HT1080 (cell line): ENCODE measurements at regions not wholly inside any gene's neighbourhood (a gene's known extent, or its start where the extent isn't known, plus 50 kb on each side); places are given as distances from the start of the nearest gene placed in this dataset.
"Not testable (repeated sequence)": the region's sequence is repeated elsewhere in the genome, so short reads cannot be mapped to it uniquely, and the experiment has no call there.

ENCODE experiments used
- DNase-seq: peaks from one replicate; pipeline ENCODE4 v3.0.0-alpha.2; 2015; ENCODE audit warnings: low read depth

DNA sequence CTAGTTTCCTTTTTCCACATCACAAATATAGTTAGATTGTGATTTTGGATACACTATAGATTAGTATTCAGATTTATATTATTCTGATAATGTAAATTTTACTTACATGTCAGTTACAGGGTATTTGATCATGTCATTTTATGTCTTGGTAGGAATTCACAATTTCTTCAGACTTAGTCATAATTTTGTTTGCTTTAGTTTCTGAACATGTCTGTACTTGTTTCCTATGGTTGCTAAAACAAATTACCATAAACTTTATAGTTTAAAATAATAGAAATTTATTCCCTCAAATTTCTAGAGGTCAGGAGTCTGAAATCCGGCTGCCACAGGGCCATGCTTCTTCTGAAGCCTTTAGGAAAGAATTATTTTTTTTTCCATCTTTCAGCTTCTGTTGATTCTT is 1817.2 kb upstream of the CDH9 start:
- DNase-seq: no peak

DNA sequence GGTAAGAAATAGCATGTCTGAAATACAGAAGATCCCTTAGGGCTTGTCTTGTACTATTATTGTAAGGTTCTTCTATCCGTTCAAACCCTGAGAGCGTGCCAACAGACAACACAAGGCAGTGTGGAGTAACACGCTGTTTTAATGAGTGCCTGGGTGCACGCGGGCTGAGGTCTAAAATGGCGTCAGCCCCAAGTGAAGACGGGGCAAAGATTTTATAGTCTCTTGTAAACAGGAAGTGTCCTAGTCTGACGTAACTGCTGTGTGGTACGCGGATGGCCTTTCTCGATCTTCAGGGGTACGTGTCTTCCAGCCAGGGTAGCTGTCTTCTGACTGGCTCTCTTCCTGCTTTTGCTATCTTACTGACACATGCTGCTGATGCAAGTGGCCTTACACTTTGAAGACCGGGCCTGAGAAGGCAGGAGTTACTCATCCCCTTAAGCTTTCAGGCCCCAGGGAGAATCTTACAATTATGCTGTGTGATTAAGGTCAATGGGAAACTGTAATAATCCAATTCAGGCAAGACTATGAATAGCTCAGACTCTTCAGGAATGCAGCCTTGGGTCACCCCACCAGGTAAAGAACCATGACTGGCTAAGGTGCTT is 1812.0 kb upstream of the CDH9 start:
- DNase-seq: peak; percentile 63

DNA sequence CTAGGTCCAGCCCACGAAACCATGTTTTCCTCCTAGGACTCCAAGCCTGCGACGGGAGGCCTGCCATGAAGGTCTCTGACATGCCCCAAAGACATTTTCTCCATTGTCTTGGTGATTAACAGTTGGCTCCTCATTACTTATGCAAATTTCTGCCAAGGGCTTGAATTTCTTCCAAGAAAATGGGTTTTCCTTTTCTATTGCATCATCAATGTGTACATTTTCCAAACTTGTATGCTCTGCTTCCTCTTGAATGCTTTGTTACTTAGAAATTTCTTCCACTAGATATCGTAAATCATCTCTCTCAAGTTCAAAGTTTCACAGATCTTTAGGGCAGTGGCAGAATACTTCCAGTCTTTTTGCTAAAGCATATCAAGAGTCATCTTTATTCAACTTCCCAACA is 1792.7 kb upstream of the CDH9 start:
- DNase-seq: no peak

DNA sequence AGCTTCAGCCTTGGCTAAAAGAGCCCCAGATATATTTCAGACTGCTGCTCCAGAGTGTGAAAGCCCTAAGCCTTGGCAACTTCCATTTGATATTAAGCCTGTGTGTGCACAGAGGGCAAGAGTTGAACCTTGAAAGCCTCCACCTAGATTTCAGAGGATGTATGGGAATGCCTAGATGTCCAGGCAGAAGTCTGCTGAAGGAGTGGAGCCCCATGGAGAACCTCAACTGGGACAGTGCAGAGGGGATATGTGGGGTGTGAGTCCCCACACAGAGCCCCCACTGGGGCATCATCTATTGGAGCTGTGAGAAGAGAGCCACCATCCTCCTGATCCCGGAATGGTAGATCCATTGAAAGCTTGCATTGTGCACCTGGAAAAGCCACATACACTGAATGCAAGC is 1784.8 kb upstream of the CDH9 start:
- no peak for DNase-seq

DNA sequence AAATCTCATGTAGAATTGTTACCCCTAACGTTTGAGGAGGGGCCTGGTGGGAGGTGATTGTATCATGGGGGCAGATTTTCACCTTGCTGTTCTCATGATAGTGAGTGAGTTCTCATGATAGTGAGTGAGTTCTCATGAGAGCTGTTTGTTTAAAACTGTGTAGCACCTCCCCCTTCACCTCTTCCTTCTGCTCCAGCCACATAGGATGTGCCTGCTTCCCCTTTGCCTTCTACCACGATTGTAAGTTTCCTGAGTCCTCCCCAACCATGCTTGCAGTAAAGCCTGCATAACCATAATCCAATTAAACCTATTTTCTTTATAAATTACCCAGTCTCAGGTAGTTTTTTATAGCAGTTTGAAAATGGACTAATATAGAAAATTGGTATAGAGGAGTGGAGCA is 1783.7 kb upstream of the CDH9 start:
- no peak for DNase-seq

DNA sequence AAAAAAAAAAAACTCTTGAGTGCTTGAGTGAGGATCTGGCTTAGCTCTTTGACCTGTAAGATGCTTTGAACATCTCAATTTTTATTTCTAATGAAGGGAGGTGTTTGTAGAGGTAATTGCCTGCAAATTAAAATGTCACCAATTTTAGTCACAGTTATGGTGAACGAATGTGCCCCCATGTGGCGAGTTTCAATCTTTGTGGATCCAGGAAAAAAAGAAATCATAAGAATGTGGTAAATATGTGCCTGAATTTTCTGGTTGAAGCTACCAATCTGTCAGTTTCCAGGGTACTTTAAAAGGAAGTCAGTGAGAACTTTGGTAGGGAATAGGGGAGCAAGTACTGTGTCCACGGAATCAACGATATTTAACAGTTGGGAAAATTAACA is 1772.4 kb upstream of the CDH9 start:
- peak; percentile 18 for DNase-seq

DNA sequence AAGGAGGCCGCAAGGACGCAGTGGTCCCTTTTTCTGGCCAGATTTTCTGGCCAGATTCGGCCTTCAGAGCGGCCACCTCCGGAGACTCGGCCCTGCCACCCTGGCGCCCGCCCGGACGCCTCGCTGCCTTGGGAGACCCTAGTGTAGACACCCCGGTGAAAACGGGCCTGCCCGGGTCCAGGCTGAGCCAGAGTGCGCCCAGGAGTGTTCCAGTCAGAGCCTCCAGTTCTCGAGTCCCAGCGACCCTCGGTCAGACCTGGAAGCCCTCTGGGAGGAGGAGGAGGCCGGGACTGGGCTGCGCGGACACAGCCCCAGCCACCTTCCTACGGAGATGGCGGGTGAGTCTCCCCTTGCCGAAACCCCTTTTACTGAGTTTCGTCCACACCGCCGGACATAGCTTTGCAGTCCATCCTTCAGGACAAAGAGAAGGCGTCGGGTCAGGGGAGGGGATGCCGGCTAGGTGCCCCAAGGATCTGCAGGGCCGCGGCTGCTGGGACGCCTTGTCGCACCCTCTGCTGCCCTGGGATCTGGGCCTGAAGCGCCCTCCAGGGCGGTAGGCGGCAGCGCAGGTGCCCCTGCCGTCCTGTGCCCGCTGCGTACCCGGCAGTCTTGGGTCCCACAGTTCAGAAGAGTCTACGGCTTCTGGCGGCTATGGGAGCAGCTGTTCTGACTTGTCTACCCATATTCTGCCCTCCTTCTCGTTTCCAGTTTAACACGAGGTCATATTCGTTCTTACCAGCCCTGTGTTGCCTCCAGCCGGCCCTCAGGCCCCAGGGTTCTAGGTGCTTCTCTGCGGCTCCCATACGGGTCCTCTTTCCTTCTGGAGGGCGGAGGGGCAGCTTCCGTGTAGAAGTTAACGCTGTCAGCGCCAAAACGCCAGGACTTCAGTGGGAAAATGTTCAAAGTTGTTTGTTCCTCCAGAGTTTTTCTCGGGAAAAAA is 1771.7 kb upstream of the CDH9 start:
- no peak for DNase-seq

DNA sequence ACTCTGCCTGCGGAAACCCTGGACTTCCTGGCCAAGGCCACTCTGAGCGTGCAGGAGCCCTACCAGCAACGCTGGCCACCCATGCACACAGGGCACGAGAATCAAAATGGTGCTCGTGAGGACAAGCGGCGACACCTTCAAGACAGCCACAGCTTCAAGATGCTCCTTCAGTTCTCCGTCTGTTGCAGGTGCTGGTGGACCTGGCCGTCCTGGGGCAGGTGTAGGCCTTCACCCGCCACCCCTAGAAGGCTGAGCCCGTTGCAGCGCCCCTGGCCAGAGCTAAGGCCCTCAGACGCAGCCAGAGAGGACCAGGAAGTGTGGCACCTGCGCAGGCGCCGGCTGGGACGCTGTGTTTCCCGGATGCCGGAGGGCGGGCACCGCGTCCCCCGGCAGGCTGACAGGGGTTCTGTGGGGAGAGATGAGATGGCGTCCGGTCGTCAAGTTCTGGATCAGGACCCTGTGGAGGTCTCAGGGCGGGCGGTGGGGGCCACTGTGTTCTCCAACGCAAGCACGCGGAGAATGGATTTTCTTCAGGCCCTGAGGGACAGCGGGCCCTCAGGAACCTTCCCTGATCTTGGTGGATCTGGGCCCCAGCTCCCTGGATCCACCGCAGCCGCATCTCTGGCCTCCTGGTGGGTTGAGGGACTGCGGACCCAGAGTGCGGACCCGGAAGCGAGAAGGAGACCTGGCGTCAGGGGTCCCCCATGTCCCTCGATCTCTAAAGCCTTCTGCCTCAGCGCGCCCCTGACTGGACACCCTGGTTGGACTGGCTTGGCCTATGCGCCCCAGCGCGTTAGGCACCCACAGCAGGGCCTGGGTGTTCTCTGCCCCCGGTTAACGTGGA is 1770.8 kb upstream of the CDH9 start:
- DNase-seq: no peak

DNA sequence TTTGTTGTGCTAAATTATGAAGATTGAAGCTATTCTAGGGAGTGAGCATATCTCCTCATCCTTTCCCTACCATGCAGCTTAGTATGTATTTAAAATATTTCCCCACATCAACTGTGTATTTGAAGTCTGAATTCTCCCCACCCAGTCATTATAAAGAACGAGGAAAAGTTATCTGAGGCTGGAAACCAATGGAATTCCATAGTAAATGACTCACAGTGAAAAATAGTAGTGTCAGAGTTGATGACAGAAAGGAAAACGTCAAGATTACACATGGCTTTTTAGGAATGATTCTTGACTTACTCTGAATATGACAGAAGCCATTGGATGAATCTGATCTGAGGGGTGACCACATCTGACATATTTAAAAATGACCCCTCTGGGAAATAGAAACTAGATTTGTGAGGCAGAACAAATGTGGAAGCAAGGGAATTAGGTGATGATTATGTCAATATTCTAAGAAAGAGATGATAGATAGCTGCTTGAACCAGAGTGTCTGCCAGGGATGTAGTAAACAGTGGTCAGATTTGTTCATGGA is 1768.9 kb upstream of the CDH9 start:
- peak; percentile 75 for DNase-seq

DNA sequence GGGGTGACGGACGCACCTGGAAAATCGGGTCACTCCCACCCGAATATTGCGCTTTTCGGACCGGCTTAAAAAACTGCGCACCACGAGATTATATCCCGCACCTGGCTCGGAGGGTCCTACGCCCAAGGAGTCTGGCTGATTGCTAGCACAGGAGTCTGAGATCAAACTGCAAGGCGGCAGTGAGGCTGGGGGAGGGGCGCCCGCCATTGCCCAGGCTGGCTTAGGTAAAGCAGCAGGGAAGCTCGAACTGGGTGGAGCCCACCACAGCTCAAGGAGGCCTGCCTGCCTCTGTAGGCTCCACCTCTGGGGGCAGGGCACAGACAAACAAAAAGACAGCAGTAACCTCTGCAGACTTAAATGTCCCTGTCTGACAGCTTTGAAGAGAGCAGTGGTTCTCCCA is 1760.6 kb upstream of the CDH9 start:
- not testable (repeated sequence) for DNase-seq

DNA sequence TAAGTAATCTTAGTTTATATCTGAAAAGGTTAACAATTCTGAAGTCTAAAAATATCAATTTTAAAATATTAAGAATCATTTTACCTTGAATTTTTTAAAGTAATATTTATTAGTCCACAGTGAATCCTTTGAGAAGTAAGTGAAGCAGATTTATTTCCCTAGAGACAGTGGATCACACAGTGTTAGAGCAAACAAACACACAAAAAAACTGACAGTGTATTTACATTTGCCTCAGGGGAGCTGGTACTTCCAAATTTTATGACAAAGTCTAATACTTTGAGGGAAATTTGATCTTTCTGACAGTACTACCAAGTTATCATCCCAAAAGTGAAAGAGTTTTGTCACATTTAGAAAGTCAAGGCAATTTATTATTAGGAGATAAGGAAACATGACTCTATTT is 1750.6 kb upstream of the CDH9 start:
- no peak for DNase-seq

DNA sequence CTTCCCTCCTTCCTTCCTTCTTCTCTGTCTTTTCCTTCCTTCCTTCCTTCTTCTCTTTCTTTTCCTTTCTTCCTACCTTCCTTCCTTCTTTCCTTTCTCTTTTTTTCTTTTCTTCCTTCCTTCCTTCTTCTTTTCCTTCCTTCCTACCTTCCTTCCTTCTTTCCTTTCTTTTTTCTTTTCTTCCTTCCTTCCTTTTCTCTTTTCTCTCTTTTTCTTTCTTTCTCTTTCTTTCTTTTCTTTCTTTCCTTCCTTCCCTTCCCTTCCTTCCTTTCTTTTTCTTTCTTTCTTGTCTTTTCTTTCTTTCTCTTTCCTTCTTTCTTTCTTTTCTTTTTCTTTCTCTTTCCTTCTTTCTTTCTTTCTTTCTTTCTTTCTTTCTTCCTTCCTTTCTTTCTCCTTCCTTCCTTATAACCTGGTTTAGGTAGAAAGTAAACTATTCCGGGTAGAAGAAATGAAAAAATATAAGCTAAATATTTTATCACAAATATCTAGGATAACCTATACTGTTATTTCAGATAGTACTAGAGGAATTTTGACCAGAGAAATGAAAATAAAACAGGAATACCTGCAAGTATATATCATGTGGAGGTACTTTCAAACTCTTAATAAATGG is 1741.8 kb upstream of the CDH9 start:
- DNase-seq: no peak

DNA sequence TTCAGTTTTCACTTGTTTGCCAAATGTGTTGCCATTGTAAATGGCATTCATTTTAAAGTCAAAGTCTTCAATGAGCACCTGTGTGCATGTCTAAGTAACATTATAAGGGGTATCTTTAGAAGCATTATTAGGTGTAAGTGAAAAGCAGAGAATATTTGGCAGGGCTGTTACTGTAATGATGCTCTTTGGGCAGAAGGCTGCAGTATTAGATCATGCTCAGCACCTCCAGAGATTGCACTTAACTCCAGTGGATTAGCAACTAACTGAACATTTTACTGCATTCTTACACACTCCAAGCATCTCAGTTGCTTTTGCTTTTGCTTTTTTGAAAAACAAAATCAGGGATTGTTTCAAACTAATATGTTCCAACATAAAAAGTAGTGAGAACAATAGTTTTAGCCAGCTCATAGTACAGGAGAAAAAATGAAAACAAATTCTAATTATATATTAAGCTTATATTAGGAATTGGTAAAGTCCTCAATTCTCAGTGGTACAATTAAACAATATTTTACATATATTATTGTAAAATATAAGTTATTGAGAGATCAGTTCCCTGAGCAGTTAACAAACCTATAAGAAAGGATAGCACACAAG is 1740.9 kb upstream of the CDH9 start:
- DNase-seq: peak; percentile 27

DNA sequence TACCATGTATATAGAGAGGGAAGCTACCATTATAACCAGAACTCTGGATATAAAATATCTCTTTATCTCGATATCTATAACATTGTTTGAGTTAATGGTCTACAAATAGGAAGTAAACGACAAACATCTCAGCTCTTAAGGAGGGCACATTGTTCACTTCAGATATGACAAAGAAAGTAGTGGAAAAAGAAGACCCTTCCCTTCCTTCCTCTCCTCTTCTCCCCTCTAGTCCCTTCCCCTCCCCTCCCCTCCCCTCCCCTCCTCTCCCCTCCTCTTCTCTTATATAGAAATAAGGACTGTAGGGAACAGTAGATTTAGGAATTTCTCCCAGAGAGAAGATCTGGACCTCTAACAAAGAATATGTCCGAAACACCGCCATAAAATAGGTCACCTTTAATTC is 1731.9 kb upstream of the CDH9 start:
- DNase-seq: no peak

DNA sequence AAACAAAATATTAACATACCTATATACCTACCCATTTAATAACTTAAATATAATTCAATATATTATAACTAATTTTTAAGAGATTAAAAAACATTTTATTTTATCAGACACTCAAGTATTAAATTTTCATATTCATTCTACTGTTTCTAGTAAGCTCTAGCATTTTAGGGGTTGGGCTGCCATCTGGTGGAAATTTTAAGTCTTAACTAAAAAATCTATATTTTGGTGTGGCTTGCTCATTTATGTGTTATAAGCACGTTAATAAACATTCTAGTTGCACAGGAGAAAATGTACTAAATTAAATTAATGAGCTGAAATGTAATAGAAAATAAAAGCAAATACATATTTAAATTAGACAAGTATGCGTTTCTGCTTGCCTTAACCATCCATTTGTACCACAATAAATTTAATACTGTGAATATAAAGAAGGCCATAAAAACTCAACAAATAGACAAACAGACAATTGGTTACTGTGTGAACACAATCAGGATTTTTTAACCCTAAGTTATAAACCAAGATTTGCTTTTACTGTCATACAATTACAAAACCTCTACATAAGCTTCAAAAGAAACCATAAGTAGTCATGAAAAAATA is 1728.3 kb upstream of the CDH9 start:
- no peak for DNase-seq

DNA sequence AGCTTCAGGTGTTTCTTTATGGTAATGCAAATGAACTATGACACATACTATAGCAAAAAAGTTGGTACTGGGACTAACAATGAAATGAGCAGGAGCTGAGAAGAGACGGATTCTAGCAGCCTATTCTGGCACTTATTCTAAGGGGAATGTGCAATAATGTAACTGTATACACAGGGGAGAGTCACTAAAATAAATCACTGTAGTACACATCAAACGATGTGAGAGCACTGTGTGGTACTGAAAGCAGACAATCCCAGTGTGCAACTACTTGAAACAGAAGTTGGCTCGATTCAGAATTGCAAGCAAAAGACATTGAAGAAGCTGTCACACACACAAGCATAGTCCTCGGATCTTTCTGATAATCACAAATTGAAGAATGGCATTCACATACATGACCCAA is 1713.0 kb upstream of the CDH9 start:
- DNase-seq: no peak

DNA sequence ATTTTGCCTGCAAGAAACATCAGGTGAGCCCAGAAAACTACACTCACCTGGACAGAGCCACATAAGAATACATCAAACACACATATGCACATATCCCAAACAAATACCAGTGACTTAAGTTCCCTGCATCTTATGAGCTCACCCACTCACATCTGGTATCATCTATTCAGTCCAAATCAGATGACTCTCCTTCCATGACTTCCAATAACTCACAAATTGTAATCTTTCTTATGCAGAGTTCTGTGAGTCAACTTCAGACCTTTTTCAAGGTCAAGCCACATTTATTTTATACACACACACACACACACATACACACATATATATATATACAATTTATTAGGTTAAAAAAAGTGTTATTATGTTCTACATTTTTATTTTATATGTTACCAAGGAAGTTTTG is 1711.9 kb upstream of the CDH9 start:
- no peak for DNase-seq

DNA sequence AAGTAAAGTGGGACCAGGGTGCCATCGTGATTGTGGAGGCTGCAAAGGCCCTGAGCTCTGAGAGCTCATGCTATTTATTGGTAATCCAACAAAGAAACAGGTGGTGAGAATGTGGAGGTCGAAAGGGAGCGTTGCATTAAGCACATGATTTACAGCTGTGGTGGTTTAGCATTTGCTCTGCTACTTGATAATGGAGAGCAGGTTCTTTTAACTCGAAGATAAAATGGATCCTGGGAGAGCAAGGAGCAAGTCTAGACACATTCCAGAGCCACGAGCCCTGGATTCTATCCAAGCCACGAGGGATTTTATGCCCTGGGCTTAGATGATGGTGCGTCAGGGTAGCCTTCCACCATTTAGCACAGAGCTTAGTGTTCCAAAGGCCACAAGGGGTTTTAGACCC is 1710.1 kb upstream of the CDH9 start:
- DNase-seq: no peak

DNA sequence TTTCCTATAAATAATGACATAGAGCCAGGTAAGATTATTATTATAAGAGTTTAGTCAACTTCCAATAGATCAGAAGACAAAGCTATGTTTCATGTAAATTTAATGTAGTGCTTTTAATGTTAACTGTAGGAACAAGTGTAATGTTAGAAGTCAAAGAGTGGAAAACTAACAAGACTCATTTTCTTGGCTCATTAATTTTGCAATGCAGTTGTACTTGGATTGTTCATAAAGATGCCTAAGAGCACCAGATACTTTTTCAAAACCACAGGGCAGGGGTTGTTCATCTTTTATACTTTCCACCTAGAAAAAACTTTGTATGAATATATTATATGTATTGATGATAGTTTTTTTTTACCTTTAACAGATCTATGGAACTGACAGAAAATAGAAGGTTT is 1705.3 kb upstream of the CDH9 start:
- DNase-seq: no peak

DNA sequence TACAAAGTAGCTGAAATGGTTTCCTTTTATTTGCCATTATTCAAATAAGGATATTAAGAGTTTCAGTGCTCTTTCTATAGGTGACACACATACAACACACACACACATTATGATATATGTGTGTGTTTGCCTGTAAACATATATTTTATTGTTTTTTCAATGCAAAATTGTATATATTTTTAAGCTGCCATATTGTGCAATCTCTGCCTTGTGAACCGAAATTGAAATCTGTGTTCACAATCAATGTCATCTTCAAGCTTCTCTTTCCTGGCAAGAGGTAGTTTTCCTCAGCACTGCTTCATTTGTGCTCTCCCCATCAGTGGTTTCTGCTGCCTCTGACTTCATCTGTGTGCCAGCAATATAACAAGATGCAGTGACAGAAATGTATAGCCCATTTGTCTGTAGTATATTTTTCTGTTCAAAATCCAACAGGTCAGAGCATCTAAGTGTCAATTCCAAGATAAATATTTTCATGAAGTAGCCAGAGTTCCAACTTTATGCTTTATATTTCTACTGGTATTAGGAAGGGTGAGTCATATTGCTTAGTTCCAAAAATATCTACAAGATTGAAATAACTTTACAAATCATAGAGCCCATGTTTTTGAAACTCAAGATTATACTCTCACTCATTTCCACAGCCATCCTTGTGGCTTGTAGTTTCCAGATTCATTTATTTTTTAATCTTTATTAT is 1704.8 kb upstream of the CDH9 start:
- no peak for DNase-seq
